Naive thymus-derived CD4-positive, alpha-beta T cell (primary cell): ENCODE measurements at regions not wholly inside any gene's neighbourhood (a gene's known extent, or its start where the extent isn't known, plus 50 kb on each side); places are given as distances from the start of the nearest gene placed in this dataset.
"Not testable (repeated sequence)": the region's sequence is repeated elsewhere in the genome, so short reads cannot be mapped to it uniquely, and the experiment has no call there.

Experiments used
- ATAC-seq: fragments of 150-1000 bp; cut with Tn5 transposase; 2 replicates; pipeline ENCODE4 v1.10.0; 2021; ENCODE audit warnings: mild to moderate bottlenecking, moderate library complexity
- CTCF ChIA-PET: fragments of 350-600 bp; sonication (Branson Sonifier 250); formaldehyde crosslinking; loops from one replicate; lab custom pipeline; 2021; ENCODE audit warnings: antibody characterized with exemption; lab: Charles Lee
- POLR2A ChIA-PET: fragments of 350-600 bp; sonication (Branson Sonifier 250); formaldehyde crosslinking; loops from one replicate; lab custom pipeline; 2021; ENCODE audit warnings: antibody characterized with exemption, inconsistent platforms; lab: Charles Lee
- DNase-seq, 9 donors: peaks; one replicate each; pipeline versions ENCODE4 v3.0.0 to v3.0.0-alpha.2; 2020 to 2022; ENCODE audit warnings: mixed read lengths in 1 of 9
- H3K27ac ChIP-seq: one replicate; pipeline ENCODE4 v1.7.0; 2013; ENCODE audit warnings: mild to moderate bottlenecking, low read depth, low read length, moderate library complexity
- H3K27me3 ChIP-seq, 2 donors: one replicate each; pipeline ENCODE4 v1.7.0; 2013; ENCODE audit warnings: low read length in 2 of 2, mild to moderate bottlenecking in 2 of 2, moderate library complexity in 2 of 2; ENCODE audit not compliant: control insufficient read depth in 2 of 2, insufficient read depth in 2 of 2
- H3K36me3 ChIP-seq, 3 experiments: 1 replicate in 2 of 3; 2 replicates in 1 of 3; pipeline ENCODE4 v1.7.0; 2013; ENCODE audit warnings: low read length in 3 of 3, mild to moderate bottlenecking in 3 of 3, moderate library complexity in 1 of 3; ENCODE audit not compliant: insufficient read depth in 3 of 3, control insufficient read depth in 2 of 3
- H3K4me1 ChIP-seq, 2 donors: one replicate each; pipeline ENCODE4 v1.7.0; 2013; ENCODE audit warnings: low read length in 2 of 2, mild to moderate bottlenecking in 2 of 2, moderate library complexity in 1 of 2; ENCODE audit not compliant: control insufficient read depth in 2 of 2, insufficient read depth in 2 of 2
- H3K4me3 ChIP-seq: 2 replicates; pipeline ENCODE4 v1.7.0; 2013; ENCODE audit warnings: mild to moderate bottlenecking, low read length
- H3K9me3 ChIP-seq, 3 experiments: 1 replicate in 2 of 3; 2 replicates in 1 of 3; pipeline ENCODE4 v1.7.0; 2013; ENCODE audit warnings: low read length in 3 of 3; ENCODE audit not compliant: control insufficient read depth in 2 of 3
- H3K27ac Mint-ChIP-seq, 9 donors: one replicate each; pipeline ENCODE4 v1.8.0; 2020 to 2022; ENCODE audit warnings: mixed read lengths in 9 of 9, mild to moderate bottlenecking in 8 of 9, moderate library complexity in 5 of 9, inconsistent platforms in 2 of 9
- H3K27me3 Mint-ChIP-seq, 5 donors: one replicate each; pipeline ENCODE4 v1.8.0; 2021 to 2022; ENCODE audit warnings: mixed read lengths in 5 of 5, mild to moderate bottlenecking in 1 of 5
- H3K36me3 Mint-ChIP-seq, 5 donors: one replicate each; pipeline ENCODE4 v1.8.0; 2020 to 2022; ENCODE audit warnings: mixed read lengths in 5 of 5, mild to moderate bottlenecking in 3 of 5, inconsistent platforms in 1 of 5
- H3K4me1 Mint-ChIP-seq, 7 donors: one replicate each; pipeline ENCODE4 v1.8.0; 2020 to 2022; ENCODE audit warnings: mixed read lengths in 7 of 7, mild to moderate bottlenecking in 3 of 7, inconsistent platforms in 1 of 7
- H3K4me3 Mint-ChIP-seq, 10 donors: one replicate each; pipeline ENCODE4 v1.8.0; 2020 to 2022; ENCODE audit warnings: mild to moderate bottlenecking in 10 of 10, mixed read lengths in 10 of 10, moderate library complexity in 6 of 10, inconsistent platforms in 2 of 10
- H3K9me3 Mint-ChIP-seq, 11 donors: one replicate each; pipeline ENCODE4 v1.8.0; 2020 to 2022; ENCODE audit warnings: mixed read lengths in 11 of 11, mild to moderate bottlenecking in 4 of 11, inconsistent platforms in 1 of 11, moderate library complexity in 1 of 11
- intact Hi-C, 2 donors: fragments of 100-400 bp; cut with micrococcal nuclease; formaldehyde crosslinking; loops; one replicate each; pipeline ENCODE4 v1.15.1; 2023

- H3K4me1 Mint-ChIP-seq, POLR2A ChIA-PET, H3K9me3 Mint-ChIP-seq, CTCF ChIA-PET, H3K27ac ChIP-seq, H3K27me3 ChIP-seq, intact Hi-C loops, DNase-seq, H3K9me3 ChIP-seq, H3K36me3 Mint-ChIP-seq, H3K4me1 ChIP-seq, ATAC-seq, H3K4me3 Mint-ChIP-seq, H3K36me3 ChIP-seq, H3K4me3 ChIP-seq, H3K27ac Mint-ChIP-seq: not testable (repeated sequence)
- peaks cover 2 to 45% (median 29%) of the 10 kb centered on the region in 5 donors for H3K27me3 Mint-ChIP-seq
Observed at GRCh38 chr15:84392020-84392419, 156.4 kb downstream of the GOLGA6L4 start.

DNA sequence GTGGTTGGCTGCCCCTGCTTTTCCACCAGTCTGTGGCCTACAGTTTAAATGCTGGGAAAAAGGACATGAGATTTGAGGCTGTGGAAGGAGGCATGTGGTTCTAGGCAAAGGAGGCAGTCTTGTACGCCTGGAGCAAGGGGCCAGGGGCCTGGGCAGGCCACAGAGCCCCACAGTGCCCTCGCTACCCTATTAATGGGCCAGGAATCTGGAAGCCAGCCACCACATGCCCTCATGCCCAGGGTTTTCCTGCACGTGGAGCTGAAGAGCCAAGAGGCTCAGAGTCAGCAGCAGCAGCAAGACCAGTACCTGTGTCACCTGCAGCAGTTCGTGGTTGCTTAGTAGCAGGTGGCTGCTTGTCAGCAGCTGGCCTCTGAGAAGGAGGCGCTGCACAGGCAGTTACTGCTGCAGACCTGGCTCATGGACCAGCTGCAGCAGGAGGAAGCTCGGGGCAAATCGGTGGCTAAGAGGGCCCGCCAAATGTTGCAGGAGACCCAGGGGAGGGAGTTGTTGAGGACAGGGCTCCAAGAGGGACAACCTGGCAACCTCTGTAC is 157.9 kb downstream of the GOLGA6L4 start:
- POLR2A ChIA-PET, H3K4me3 Mint-ChIP-seq, intact Hi-C loops, H3K27me3 ChIP-seq, H3K4me1 Mint-ChIP-seq, H3K27ac ChIP-seq, CTCF ChIA-PET, ATAC-seq, H3K4me3 ChIP-seq, H3K36me3 ChIP-seq, H3K27ac Mint-ChIP-seq, H3K9me3 ChIP-seq, H3K9me3 Mint-ChIP-seq, H3K36me3 Mint-ChIP-seq, DNase-seq, H3K4me1 ChIP-seq: not testable (repeated sequence)
- peaks cover 2 to 46% (median 22%) of the 10 kb centered on the region in 5 donors for H3K27me3 Mint-ChIP-seq

DNA sequence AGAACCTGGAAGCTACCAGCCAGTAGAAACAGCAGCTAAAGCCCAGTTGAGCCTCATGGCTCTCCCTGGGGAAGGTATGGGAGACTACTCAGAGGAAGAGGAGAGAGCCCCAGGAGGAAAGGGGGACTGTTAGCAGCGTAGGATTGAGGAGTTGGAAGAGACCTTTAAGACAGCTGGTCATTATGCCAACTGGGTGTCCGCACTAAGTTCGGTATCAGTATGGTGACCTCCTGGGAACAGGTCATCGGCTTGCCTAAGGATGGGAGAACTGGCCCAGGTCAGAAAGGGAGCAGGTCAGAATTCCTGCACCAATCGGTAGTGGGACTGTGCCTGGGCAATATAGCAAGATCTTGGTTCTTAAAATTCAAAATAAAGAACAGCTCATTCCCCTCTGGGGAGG is 158.4 kb downstream of the GOLGA6L4 start:
- H3K36me3 Mint-ChIP-seq, CTCF ChIA-PET, H3K27ac ChIP-seq, H3K4me1 ChIP-seq, intact Hi-C loops, POLR2A ChIA-PET, H3K27ac Mint-ChIP-seq, H3K9me3 Mint-ChIP-seq, ATAC-seq, H3K36me3 ChIP-seq, H3K4me1 Mint-ChIP-seq, H3K9me3 ChIP-seq, H3K27me3 ChIP-seq, H3K4me3 ChIP-seq, H3K4me3 Mint-ChIP-seq, DNase-seq: not testable (repeated sequence)
- H3K27me3 Mint-ChIP-seq = peaks cover 2 to 46% (median 22%) of the 10 kb centered on the region in 5 donors

GRCh38 chr15:84395384-84395783 is 159.8 kb downstream of the GOLGA6L4 start:
- DNase-seq, intact Hi-C loops, H3K9me3 Mint-ChIP-seq, H3K4me3 Mint-ChIP-seq, POLR2A ChIA-PET, H3K27ac ChIP-seq, CTCF ChIA-PET, H3K36me3 ChIP-seq, H3K9me3 ChIP-seq, H3K36me3 Mint-ChIP-seq, H3K4me1 Mint-ChIP-seq, H3K27me3 ChIP-seq, H3K27ac Mint-ChIP-seq, H3K4me3 ChIP-seq, ATAC-seq, H3K4me1 ChIP-seq: not testable (repeated sequence)
- peaks cover 0 to 35% (median 12%) of the 10 kb centered on the region in 5 donors for H3K27me3 Mint-ChIP-seq

- H3K4me3 Mint-ChIP-seq, CTCF ChIA-PET, H3K9me3 ChIP-seq, H3K4me1 Mint-ChIP-seq, ATAC-seq, H3K4me1 ChIP-seq, H3K27ac Mint-ChIP-seq, H3K27me3 ChIP-seq, POLR2A ChIA-PET, H3K9me3 Mint-ChIP-seq, intact Hi-C loops, H3K4me3 ChIP-seq, DNase-seq, H3K36me3 Mint-ChIP-seq, H3K36me3 ChIP-seq, H3K27ac ChIP-seq: not testable (repeated sequence)
- H3K27me3 Mint-ChIP-seq = peaks cover 0 to 30% (median 12%) of the 10 kb centered on the region in 5 donors
Observed at GRCh38 chr15:84395881-84396280, 160.3 kb downstream of the GOLGA6L4 start.

- ATAC-seq, H3K9me3 Mint-ChIP-seq, H3K36me3 ChIP-seq, H3K9me3 ChIP-seq, H3K4me1 Mint-ChIP-seq, CTCF ChIA-PET, H3K4me3 ChIP-seq, H3K27ac ChIP-seq, H3K36me3 Mint-ChIP-seq, H3K27ac Mint-ChIP-seq, H3K27me3 ChIP-seq, H3K4me3 Mint-ChIP-seq, intact Hi-C loops, POLR2A ChIA-PET, H3K4me1 ChIP-seq, DNase-seq: not testable (repeated sequence)
- peaks cover 0 to 18% (median 0%) of the 10 kb centered on the region in 5 donors for H3K27me3 Mint-ChIP-seq
Observed at GRCh38 chr15:84397066-84397465, 161.5 kb downstream of the GOLGA6L4 start.

- H3K4me1 ChIP-seq, H3K27ac ChIP-seq, H3K36me3 Mint-ChIP-seq, H3K9me3 ChIP-seq, H3K36me3 ChIP-seq, H3K27me3 ChIP-seq, CTCF ChIA-PET, H3K4me3 ChIP-seq, intact Hi-C loops, H3K4me1 Mint-ChIP-seq, H3K4me3 Mint-ChIP-seq, DNase-seq, POLR2A ChIA-PET, ATAC-seq, H3K27ac Mint-ChIP-seq, H3K9me3 Mint-ChIP-seq: not testable (repeated sequence)
- H3K27me3 Mint-ChIP-seq = peaks cover 0 to 11% (median 0%) of the 10 kb centered on the region in 5 donors
Observed at GRCh38 chr15:84398087-84398486, 162.5 kb downstream of the GOLGA6L4 start.
